SH-SY5Y (cell line): ENCODE measurements at regions not wholly inside any gene's neighbourhood (a gene's known extent, or its start where the extent isn't known, plus 50 kb on each side); places are given as distances from the start of the nearest gene placed in this dataset.

Experiments used
- GATA2 ChIP-seq: IDR thresholded peaks from 2 replicates; pipeline ENCODE4 v1.6.1; 2011; ENCODE audit warnings: mild to moderate bottlenecking, low read depth, low read length
- GATA3 ChIP-seq: IDR thresholded peaks from 2 replicates; pipeline ENCODE4 v1.6.1; 2011; ENCODE audit warnings: low read depth, mild to moderate bottlenecking, low read length, moderate library complexity

GRCh38 chr17:68771867-68772515, 170.8 kb upstream of the FAM20A start:
- TF ChIP-seq GATA2 (no peak), GATA3 (no peak)
